22Rv1 (cell line): ENCODE measurements at regions not wholly inside any gene's neighbourhood (a gene's known extent, or its start where the extent isn't known, plus 50 kb on each side); places are given as distances from the start of the nearest gene placed in this dataset.

Experiments used
- H3K27ac ChIP-seq: fragments of 450-650 bp; 2 replicates; pipeline ENCODE4 v1.5.1; 2017
- ZFX ChIP-seq: fragments of 450-650 bp; IDR thresholded peaks from 2 replicates; pipeline ENCODE4 v1.6.1; 2017; ENCODE audit warnings: antibody characterized with exemption, borderline replicate concordance
- TF ChIP-seq, protein P1 (sequence below): fragments of 450-650 bp; IDR thresholded peaks from 2 replicates; pipeline ENCODE4 v1.5.1; 2017; ENCODE audit warnings: mild to moderate bottlenecking

DNA sequence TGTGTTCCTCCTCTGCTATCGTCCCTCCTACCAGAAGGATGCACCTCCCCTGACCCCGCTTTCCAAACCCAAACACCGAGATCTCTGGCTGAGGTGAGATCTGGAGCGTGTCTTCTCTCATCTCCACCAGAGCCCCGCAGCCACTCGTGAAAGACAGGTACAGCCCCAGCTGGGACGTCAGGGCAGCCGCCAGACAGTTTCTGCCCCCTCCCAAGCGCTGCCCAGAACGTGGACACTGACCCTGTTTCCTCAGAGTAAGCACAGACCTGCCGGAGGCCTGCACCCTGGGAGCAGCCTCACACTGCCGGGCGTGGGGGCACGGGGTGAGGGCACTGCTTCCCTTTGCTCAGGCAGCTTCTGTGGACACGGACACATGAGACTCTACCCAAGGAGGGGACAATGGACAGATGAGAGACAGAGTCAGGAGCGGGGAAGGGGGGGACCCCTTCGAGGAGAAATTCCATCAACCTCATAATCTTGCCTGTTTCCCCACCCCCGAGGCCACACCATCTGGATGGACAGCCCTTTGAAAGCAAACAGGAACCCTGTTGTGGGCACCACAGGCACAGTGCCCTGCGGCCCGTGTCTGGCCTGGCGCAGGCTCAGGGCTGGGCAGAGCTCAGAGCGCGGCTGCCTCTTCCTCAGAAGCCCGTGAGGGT, 210.6 kb downstream of the DLL1 start:
- no peak for TF ChIP-seq ZFX
- TF ChIP-seq, protein P1, sequence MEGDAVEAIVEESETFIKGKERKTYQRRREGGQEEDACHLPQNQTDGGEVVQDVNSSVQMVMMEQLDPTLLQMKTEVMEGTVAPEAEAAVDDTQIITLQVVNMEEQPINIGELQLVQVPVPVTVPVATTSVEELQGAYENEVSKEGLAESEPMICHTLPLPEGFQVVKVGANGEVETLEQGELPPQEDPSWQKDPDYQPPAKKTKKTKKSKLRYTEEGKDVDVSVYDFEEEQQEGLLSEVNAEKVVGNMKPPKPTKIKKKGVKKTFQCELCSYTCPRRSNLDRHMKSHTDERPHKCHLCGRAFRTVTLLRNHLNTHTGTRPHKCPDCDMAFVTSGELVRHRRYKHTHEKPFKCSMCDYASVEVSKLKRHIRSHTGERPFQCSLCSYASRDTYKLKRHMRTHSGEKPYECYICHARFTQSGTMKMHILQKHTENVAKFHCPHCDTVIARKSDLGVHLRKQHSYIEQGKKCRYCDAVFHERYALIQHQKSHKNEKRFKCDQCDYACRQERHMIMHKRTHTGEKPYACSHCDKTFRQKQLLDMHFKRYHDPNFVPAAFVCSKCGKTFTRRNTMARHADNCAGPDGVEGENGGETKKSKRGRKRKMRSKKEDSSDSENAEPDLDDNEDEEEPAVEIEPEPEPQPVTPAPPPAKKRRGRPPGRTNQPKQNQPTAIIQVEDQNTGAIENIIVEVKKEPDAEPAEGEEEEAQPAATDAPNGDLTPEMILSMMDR, result no peak
- H3K27ac ChIP-seq, result no peak overlapping the region

DNA sequence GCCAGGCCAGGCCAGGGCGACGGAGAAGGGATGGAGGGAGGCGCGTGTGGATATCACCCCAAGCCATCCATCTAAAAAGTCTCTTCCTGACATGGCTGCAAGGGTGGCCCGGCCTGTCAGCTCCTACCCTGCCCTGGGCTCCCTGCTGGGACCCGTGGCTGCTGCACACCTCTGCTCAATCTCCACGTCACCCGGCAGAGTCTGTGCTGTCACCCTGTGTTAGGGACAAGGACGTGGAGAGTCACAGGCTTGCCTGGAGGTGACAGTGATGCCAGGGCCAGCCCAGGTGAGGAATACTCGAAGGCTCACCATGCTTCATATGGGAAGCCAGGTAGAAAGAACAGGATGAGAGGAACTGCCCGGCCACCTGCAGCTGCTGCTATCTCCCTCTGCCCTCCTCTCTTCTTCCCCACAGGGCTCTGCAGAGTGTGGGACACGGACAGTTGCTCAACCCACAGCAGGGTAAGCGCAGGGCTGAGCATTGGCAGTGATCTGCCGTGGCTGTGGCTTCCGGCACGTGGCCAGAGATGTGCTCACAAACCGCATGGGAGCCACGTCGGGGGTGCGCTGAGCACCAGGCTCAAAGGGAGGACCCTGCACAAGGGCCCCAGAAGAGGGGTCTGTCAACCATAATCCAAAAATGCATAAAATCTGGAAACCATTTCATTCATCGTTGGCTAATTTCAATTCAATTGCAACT, 214.3 kb downstream of the DLL1 start:
- no peak overlapping the region for H3K27ac ChIP-seq
- TF ChIP-seq, protein P1, result no peak
- no peak for TF ChIP-seq ZFX

DNA sequence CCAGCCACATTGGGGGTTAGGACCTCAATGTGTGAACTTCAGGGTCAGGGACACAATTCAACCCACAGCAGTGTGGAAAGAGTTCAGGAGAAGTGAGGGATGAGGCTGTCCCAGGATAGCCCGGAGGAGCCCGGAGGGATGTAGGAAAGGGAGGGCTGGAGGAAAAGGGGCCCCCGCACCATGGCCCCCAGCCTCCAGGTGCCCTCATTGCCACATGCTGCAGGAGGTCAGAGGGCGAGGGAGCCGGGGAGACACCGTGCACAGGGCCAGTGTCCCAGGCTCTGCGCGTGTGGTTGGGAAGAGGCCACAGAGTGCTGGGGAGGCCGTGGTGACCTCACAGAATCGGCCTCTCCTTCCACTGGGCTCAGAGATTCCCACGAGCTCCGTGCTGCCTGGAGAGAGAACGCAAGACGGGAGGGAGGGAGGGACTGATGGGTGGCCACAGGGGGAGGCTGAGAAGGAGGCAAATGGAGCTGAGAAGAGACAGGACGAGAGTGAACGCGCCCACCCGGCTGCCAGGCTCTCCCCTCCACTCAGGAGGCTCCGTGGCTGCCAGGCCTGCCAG, 215.1 kb downstream of the DLL1 start:
- TF ChIP-seq, protein P1, result no peak
- no peak for TF ChIP-seq ZFX
- H3K27ac ChIP-seq, result no peak overlapping the region

DNA sequence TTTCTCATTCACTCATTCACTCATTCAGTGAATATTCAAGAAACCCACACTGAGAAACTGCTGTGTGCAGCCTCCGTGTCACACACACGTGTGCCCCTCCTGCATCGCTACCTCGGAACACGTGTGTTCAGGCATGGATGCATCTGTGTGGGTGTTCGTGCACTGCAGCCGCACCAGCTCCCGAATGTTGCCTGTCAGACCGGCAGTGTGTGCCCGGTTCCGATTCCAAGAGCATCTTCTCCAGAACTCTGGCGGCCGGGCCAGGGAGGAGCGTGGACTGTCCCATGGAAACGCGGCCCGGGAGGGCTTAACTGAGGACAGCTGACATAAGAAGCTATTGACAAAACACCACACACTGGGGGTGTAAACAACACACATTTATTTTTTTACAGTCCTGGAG, 216.0 kb downstream of the DLL1 start:
- TF ChIP-seq, protein P1, result no peak
- no peak for TF ChIP-seq ZFX
- no peak overlapping the region for H3K27ac ChIP-seq

- no peak for TF ChIP-seq ZFX
- TF ChIP-seq, protein P1, result no peak
- no peak overlapping the region for H3K27ac ChIP-seq
These were observed 216.4 kb downstream of the DLL1 start for GRCh38 chr6:170074435-170074834.

- TF ChIP-seq ZFX, result no peak
- TF ChIP-seq, protein P1, result no peak
- H3K27ac ChIP-seq, result no peak overlapping the region
These were observed 217.0 kb downstream of the DLL1 start for GRCh38 chr6:170073846-170074245.

DNA sequence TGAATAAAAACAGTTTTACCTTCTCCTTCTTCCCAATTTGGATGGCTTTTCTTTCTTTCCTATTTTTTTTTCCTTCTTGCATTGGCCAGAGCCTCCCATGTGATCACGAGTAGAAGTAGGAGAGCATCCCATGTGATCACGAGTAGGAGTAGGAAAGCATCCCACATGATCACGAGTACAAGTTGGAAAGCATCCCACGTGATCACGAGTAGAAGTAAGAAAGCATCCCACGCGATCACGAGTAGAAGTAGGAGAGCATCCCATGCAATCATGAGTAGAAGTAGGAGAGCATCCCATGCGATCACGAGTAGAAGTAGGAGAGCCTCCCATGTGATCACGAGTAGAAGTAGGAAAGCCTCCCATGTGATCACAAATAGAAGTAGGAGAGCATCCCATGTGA, 218.6 kb downstream of the DLL1 start:
- H3K27ac ChIP-seq, result no peak overlapping the region
- TF ChIP-seq ZFX, result no peak
- TF ChIP-seq, protein P1, result no peak
